ENCODE measurements at regions not wholly inside any gene's neighbourhood (a gene's known extent, or its start where the extent isn't known, plus 50 kb on each side); places are given as distances from the start of the nearest gene placed in this dataset.

GRCh38 chr12:87142342-87142741, 886.2 kb upstream of the MGAT4C start:
- no peaks in the 10 kb centered on the region for H3K36me3 ChIP-seq
- intact Hi-C loops (cut with DNase I; ENCODE audit: low total_unique reads) = no loop called here
- peaks cover 0 to 6% (median 0%) of the 10 kb centered on the region in 8 donors for H3K9me3 ChIP-seq
- TF ChIP-seq POLR2A (IDR thresholded peaks at IDR 0.05) (no peak), CTCF (IDR thresholded peaks at IDR 0.05 in 8 of 11, conservative IDR thresholded peaks at IDR 0.05 in 3 of 11) (no peak), POLR2AphosphoS5 (IDR thresholded peaks at IDR 0.05) (no peak)
- no peaks in the 10 kb centered on the region for H3K27me3 ChIP-seq (replicated peaks in 1 of 7)
- no peaks in the 10 kb centered on the region for H3K4me1 ChIP-seq
- H3K27ac ChIP-seq = no peak overlapping the region
- H3K4me3 ChIP-seq = no peak overlapping the region
- no peak for DNase-seq

- H3K4me3 ChIP-seq = no peak overlapping the region
- no peak for DNase-seq
- intact Hi-C loops (cut with DNase I; ENCODE audit: low total_unique reads) = no loop called here
- no peaks in the 10 kb centered on the region for H3K27me3 ChIP-seq (replicated peaks in 1 of 7)
- no peaks in the 10 kb centered on the region for H3K36me3 ChIP-seq
- H3K9me3 ChIP-seq = peaks cover 0 to 6% (median 0%) of the 10 kb centered on the region in 8 donors
- TF ChIP-seq POLR2A (IDR thresholded peaks at IDR 0.05) (no peak), CTCF (IDR thresholded peaks at IDR 0.05 in 8 of 11, conservative IDR thresholded peaks at IDR 0.05 in 3 of 11) (no peak), POLR2AphosphoS5 (IDR thresholded peaks at IDR 0.05) (no peak)
- no peaks in the 10 kb centered on the region for H3K4me1 ChIP-seq
- H3K27ac ChIP-seq = no peak overlapping the region
Observed at GRCh38 chr12:87141091-87141490, 884.9 kb upstream of the MGAT4C start.

- no peaks in the 10 kb centered on the region for H3K4me1 ChIP-seq
- no peak for TF ChIP-seq CTCF (IDR thresholded peaks at IDR 0.05 in 8 of 11, conservative IDR thresholded peaks at IDR 0.05 in 3 of 11)
- H3K4me3 ChIP-seq = no peak overlapping the region
- H3K36me3 ChIP-seq = no peaks in the 10 kb centered on the region
- peaks cover 0 to 6% (median 0%) of the 10 kb centered on the region in 8 donors for H3K9me3 ChIP-seq
- 69 to 93% (median 86%) methylated on average over 1 of the region's 1 CpG for WGBS, 5 donors
- H3K27me3 ChIP-seq (replicated peaks in 1 of 7) = no peaks in the 10 kb centered on the region
- intact Hi-C loops (cut with DNase I; ENCODE audit: low total_unique reads) = no loop called here
- H3K27ac ChIP-seq = no peak overlapping the region
- DNase-seq = no peak
Observed at GRCh38 chr12:87140262-87140661, 884.1 kb upstream of the MGAT4C start.

GRCh38 chr12:87137220-87137619, 881.0 kb upstream of the MGAT4C start:
- H3K27me3 ChIP-seq (replicated peaks in 1 of 7) = no peaks in the 10 kb centered on the region
- H3K4me1 ChIP-seq = no peaks in the 10 kb centered on the region
- intact Hi-C loops (cut with DNase I; ENCODE audit: low total_unique reads) = no loop called here
- no peak overlapping the region for H3K27ac ChIP-seq
- peaks cover 0 to 6% (median 0%) of the 10 kb centered on the region in 8 donors for H3K9me3 ChIP-seq
- DNase-seq = no peak
- no peaks in the 10 kb centered on the region for H3K36me3 ChIP-seq
- TF ChIP-seq POLR2A (IDR thresholded peaks at IDR 0.05) (no peak), POLR2AphosphoS5 (IDR thresholded peaks at IDR 0.05) (no peak), CTCF (IDR thresholded peaks at IDR 0.05 in 8 of 11, conservative IDR thresholded peaks at IDR 0.05 in 3 of 11) (no peak)
- no peak overlapping the region for H3K4me3 ChIP-seq
